Activated CD8-positive, alpha-beta memory T cell treated with anti-CD3 and anti-CD28 coated beads, Interleukin-2, amount 10 ng/mL, durations not matched to agents 7 days and 5 days (primary cell): ENCODE measurements at regions not wholly inside any gene's neighbourhood (a gene's known extent, or its start where the extent isn't known, plus 50 kb on each side); places are given as distances from the start of the nearest gene placed in this dataset.
"Not testable (repeated sequence)": the region's sequence is repeated elsewhere in the genome, so short reads cannot be mapped to it uniquely, and the experiment has no call there.

ENCODE experiments used
- ATAC-seq: fragments of 150-1000 bp; cut with Tn5 transposase; one replicate; pipeline ENCODE4 v1.10.0; 2021; ENCODE audit warnings: moderate library complexity
- CTCF ChIA-PET: fragments of 350-600 bp; sonication (Branson Sonifier 250); formaldehyde crosslinking; loops from one replicate; lab custom pipeline; 2021; ENCODE audit warnings: antibody characterized with exemption; lab: Charles Lee
- DNase-seq: peaks from one replicate; pipeline ENCODE4 v3.0.0-alpha.2; 2020
- H3K27ac Mint-ChIP-seq: one replicate; pipeline ENCODE4 v1.8.0; 2021; ENCODE audit warnings: mild to moderate bottlenecking, mixed read lengths
- H3K27me3 Mint-ChIP-seq: one replicate; pipeline ENCODE4 v1.8.0; 2021; ENCODE audit warnings: mixed read lengths
- H3K36me3 Mint-ChIP-seq: one replicate; pipeline ENCODE4 v1.8.0; 2021; ENCODE audit warnings: mild to moderate bottlenecking, mixed read lengths
- H3K4me1 Mint-ChIP-seq: one replicate; pipeline ENCODE4 v1.8.0; 2021; ENCODE audit warnings: mixed read lengths
- H3K4me3 Mint-ChIP-seq: one replicate; pipeline ENCODE4 v1.8.0; 2021; ENCODE audit warnings: mild to moderate bottlenecking, moderate library complexity, mixed read lengths
- H3K9me3 Mint-ChIP-seq: one replicate; pipeline ENCODE4 v1.8.0; 2022; ENCODE audit warnings: low read depth, mixed read lengths

- H3K36me3 Mint-ChIP-seq: no peaks in the 10 kb centered on the region
- no peaks in the 10 kb centered on the region for H3K4me1 Mint-ChIP-seq
- DNase-seq (no peak), ATAC-seq (no peak)
- no peak overlapping the region for H3K4me3 Mint-ChIP-seq
- no peak overlapping the region for H3K27ac Mint-ChIP-seq
- no peaks in the 10 kb centered on the region for H3K9me3 Mint-ChIP-seq
- CTCF ChIA-PET: no interaction called here
- no peaks in the 10 kb centered on the region for H3K27me3 Mint-ChIP-seq
These were observed 1520.7 kb upstream of the B3GALT2 start for GRCh38 chr1:194707074-194707473.

- ATAC-seq: no peak
- Mint-ChIP-seq H3K27ac (no peak overlapping the region), H3K4me1 (no peaks in the 10 kb centered on the region), H3K36me3 (no peaks in the 10 kb centered on the region), H3K4me3 (no peak overlapping the region), H3K9me3 (no peaks in the 10 kb centered on the region), H3K27me3 (no peaks in the 10 kb centered on the region)
- CTCF ChIA-PET: no interaction called here
- no peak for DNase-seq
These were observed 1518.9 kb upstream of the B3GALT2 start for GRCh38 chr1:194705123-194705854.

GRCh38 chr1:194698908-194699318 lies 1512.5 kb upstream of the B3GALT2 start:
- Mint-ChIP-seq H3K9me3 (no peaks in the 10 kb centered on the region), H3K27ac (no peak overlapping the region), H3K27me3 (no peaks in the 10 kb centered on the region), H3K36me3 (no peaks in the 10 kb centered on the region), H3K4me3 (no peak overlapping the region), H3K4me1 (no peaks in the 10 kb centered on the region)
- CTCF ChIA-PET: no interaction called here
- ATAC-seq (no peak), DNase-seq (no peak)

- Mint-ChIP-seq H3K4me3 (no peak overlapping the region), H3K9me3 (no peaks in the 10 kb centered on the region), H3K27ac (no peak overlapping the region), H3K36me3 (no peaks in the 10 kb centered on the region), H3K4me1 (no peaks in the 10 kb centered on the region), H3K27me3 (no peaks in the 10 kb centered on the region)
- ATAC-seq (no peak), DNase-seq (no peak)
- CTCF ChIA-PET: no interaction called here
These were observed 1506.8 kb upstream of the B3GALT2 start for GRCh38 chr1:194693244-194693643.

GRCh38 chr1:194684636-194685035 lies 1498.2 kb upstream of the B3GALT2 start:
- Mint-ChIP-seq H3K36me3 (no peaks in the 10 kb centered on the region), H3K4me1 (no peaks in the 10 kb centered on the region), H3K9me3 (no peaks in the 10 kb centered on the region), H3K4me3 (no peak overlapping the region), H3K27ac (no peak overlapping the region), H3K27me3 (no peaks in the 10 kb centered on the region)
- CTCF ChIA-PET: no interaction called here
- no peak for DNase-seq
- ATAC-seq: no peak

- Mint-ChIP-seq H3K4me1 (peaks cover 2% of the 10 kb centered on the region), H3K27me3 (no peaks in the 10 kb centered on the region), H3K9me3 (peaks cover 3% of the 10 kb centered on the region), H3K36me3 (no peaks in the 10 kb centered on the region), H3K27ac (no peak overlapping the region), H3K4me3 (no peak overlapping the region)
- DNase-seq (no peak), ATAC-seq (no peak)
- CTCF ChIA-PET: no interaction called here
These were observed 1471.7 kb upstream of the B3GALT2 start for GRCh38 chr1:194658090-194658439.

- no peak overlapping the region for H3K27ac Mint-ChIP-seq
- CTCF ChIA-PET: no interaction called here
- peaks cover 2% of the 10 kb centered on the region for H3K4me1 Mint-ChIP-seq
- H3K36me3 Mint-ChIP-seq: no peaks in the 10 kb centered on the region
- no peak for DNase-seq
- no peak for ATAC-seq
- no peaks in the 10 kb centered on the region for H3K27me3 Mint-ChIP-seq
- no peaks in the 10 kb centered on the region for H3K9me3 Mint-ChIP-seq
- no peak overlapping the region for H3K4me3 Mint-ChIP-seq
These were observed 1468.5 kb upstream of the B3GALT2 start for GRCh38 chr1:194654956-194655355.

- Mint-ChIP-seq H3K36me3 (no peaks in the 10 kb centered on the region), H3K9me3 (no peaks in the 10 kb centered on the region), H3K27ac (no peak overlapping the region), H3K4me3 (no peak overlapping the region), H3K27me3 (no peaks in the 10 kb centered on the region), H3K4me1 (peaks cover 2% of the 10 kb centered on the region)
- ATAC-seq (no peak), DNase-seq (no peak)
- CTCF ChIA-PET: no interaction called here
These were observed 1467.0 kb upstream of the B3GALT2 start for GRCh38 chr1:194653385-194653784.

GRCh38 chr1:194647118-194647517 lies 1460.7 kb upstream of the B3GALT2 start:
- DNase-seq (no peak), ATAC-seq (no peak)
- no peaks in the 10 kb centered on the region for H3K36me3 Mint-ChIP-seq
- CTCF ChIA-PET: no interaction called here
- no peaks in the 10 kb centered on the region for H3K9me3 Mint-ChIP-seq
- no peak overlapping the region for H3K27ac Mint-ChIP-seq
- no peaks in the 10 kb centered on the region for H3K4me1 Mint-ChIP-seq
- no peak overlapping the region for H3K4me3 Mint-ChIP-seq
- H3K27me3 Mint-ChIP-seq: no peaks in the 10 kb centered on the region

- H3K4me1 Mint-ChIP-seq: no peaks in the 10 kb centered on the region
- CTCF ChIA-PET: no interaction called here
- H3K36me3 Mint-ChIP-seq: no peaks in the 10 kb centered on the region
- H3K27ac Mint-ChIP-seq: no peak overlapping the region
- no peak overlapping the region for H3K4me3 Mint-ChIP-seq
- H3K9me3 Mint-ChIP-seq: no peaks in the 10 kb centered on the region
- H3K27me3 Mint-ChIP-seq: no peaks in the 10 kb centered on the region
- ATAC-seq (no peak), DNase-seq (no peak)
These were observed 1458.1 kb upstream of the B3GALT2 start for GRCh38 chr1:194644528-194644927.

- no peaks in the 10 kb centered on the region for H3K9me3 Mint-ChIP-seq
- CTCF ChIA-PET: no interaction called here
- ATAC-seq (no peak), DNase-seq (no peak)
- no peak overlapping the region for H3K27ac Mint-ChIP-seq
- no peaks in the 10 kb centered on the region for H3K36me3 Mint-ChIP-seq
- H3K27me3 Mint-ChIP-seq: no peaks in the 10 kb centered on the region
- H3K4me3 Mint-ChIP-seq: no peak overlapping the region
- H3K4me1 Mint-ChIP-seq: no peaks in the 10 kb centered on the region
These were observed 1453.9 kb upstream of the B3GALT2 start for GRCh38 chr1:194640322-194640721.

GRCh38 chr1:194629011-194629410 lies 1442.6 kb upstream of the B3GALT2 start:
- Mint-ChIP-seq H3K27me3 (no peaks in the 10 kb centered on the region), H3K4me1 (no peaks in the 10 kb centered on the region), H3K4me3 (no peak overlapping the region), H3K9me3 (no peaks in the 10 kb centered on the region), H3K27ac (no peak overlapping the region), H3K36me3 (no peaks in the 10 kb centered on the region)
- no peak for ATAC-seq
- CTCF ChIA-PET: no interaction called here
- no peak for DNase-seq

GRCh38 chr1:194624833-194625232 lies 1438.4 kb upstream of the B3GALT2 start:
- DNase-seq (no peak), ATAC-seq (no peak)
- H3K36me3 Mint-ChIP-seq: no peaks in the 10 kb centered on the region
- H3K4me3 Mint-ChIP-seq: no peak overlapping the region
- H3K9me3 Mint-ChIP-seq: no peaks in the 10 kb centered on the region
- H3K4me1 Mint-ChIP-seq: no peaks in the 10 kb centered on the region
- H3K27ac Mint-ChIP-seq: no peak overlapping the region
- CTCF ChIA-PET: no interaction called here
- H3K27me3 Mint-ChIP-seq: no peaks in the 10 kb centered on the region

- H3K27ac Mint-ChIP-seq: no peak overlapping the region
- H3K4me3 Mint-ChIP-seq: no peak overlapping the region
- no peaks in the 10 kb centered on the region for H3K36me3 Mint-ChIP-seq
- ATAC-seq: no peak
- H3K27me3 Mint-ChIP-seq: no peaks in the 10 kb centered on the region
- H3K4me1 Mint-ChIP-seq: no peaks in the 10 kb centered on the region
- no peak for DNase-seq
- peaks cover 5% of the 10 kb centered on the region for H3K9me3 Mint-ChIP-seq
- CTCF ChIA-PET: no interaction called here
These were observed 1431.7 kb upstream of the B3GALT2 start for GRCh38 chr1:194618101-194618500.

- DNase-seq, H3K36me3 Mint-ChIP-seq, ATAC-seq, H3K27me3 Mint-ChIP-seq, H3K4me3 Mint-ChIP-seq, H3K9me3 Mint-ChIP-seq, H3K4me1 Mint-ChIP-seq, H3K27ac Mint-ChIP-seq, CTCF ChIA-PET: not testable (repeated sequence)
These were observed 1430.9 kb upstream of the B3GALT2 start for GRCh38 chr1:194617272-194617671.
